ENCODE measurements at regions not wholly inside any gene's neighbourhood (a gene's known extent, or its start where the extent isn't known, plus 50 kb on each side); places are given as distances from the start of the nearest gene placed in this dataset.

DNA sequence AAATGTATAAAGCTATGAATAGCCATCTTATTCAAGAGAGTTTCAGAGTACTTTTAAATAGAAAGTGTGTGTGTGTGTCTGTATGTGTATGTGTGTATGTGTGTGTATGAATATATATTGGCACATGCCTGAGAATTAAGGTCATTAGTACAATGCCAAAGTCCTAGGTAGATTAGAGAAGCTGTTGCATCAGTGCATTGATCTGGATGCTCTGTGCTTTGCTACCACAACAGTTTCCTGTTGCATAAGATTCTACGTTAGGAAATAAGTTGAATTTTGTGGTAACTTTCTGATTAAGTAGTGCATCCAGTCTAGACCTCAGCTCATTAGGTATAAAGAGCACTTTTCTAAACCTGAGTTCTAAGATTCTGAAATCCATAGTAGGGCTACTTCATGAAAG is 1102.8 kb upstream of the KLHL29 start:
- no peak overlapping the region for H3K27ac ChIP-seq
- no peaks in the 10 kb centered on the region for H3K36me3 ChIP-seq (ENCODE audit: control insufficient read depth, insufficient read depth, low read length)
- H3K4me2 ChIP-seq (ENCODE audit: low read length) = no peak overlapping the region
- no peaks in the 10 kb centered on the region for H3K4me1 ChIP-seq
- no peak overlapping the region for H3K9ac ChIP-seq
- H3K27me3 ChIP-seq (ENCODE audit: control insufficient read depth, insufficient read depth, low read length) = no peaks in the 10 kb centered on the region
- TF ChIP-seq, protein P1, sequence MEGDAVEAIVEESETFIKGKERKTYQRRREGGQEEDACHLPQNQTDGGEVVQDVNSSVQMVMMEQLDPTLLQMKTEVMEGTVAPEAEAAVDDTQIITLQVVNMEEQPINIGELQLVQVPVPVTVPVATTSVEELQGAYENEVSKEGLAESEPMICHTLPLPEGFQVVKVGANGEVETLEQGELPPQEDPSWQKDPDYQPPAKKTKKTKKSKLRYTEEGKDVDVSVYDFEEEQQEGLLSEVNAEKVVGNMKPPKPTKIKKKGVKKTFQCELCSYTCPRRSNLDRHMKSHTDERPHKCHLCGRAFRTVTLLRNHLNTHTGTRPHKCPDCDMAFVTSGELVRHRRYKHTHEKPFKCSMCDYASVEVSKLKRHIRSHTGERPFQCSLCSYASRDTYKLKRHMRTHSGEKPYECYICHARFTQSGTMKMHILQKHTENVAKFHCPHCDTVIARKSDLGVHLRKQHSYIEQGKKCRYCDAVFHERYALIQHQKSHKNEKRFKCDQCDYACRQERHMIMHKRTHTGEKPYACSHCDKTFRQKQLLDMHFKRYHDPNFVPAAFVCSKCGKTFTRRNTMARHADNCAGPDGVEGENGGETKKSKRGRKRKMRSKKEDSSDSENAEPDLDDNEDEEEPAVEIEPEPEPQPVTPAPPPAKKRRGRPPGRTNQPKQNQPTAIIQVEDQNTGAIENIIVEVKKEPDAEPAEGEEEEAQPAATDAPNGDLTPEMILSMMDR (IDR thresholded peaks at IDR 0.05) = no peak
- H3K4me3 ChIP-seq (ENCODE audit: low read depth, low read length) = no peak overlapping the region
- no peaks in the 10 kb centered on the region for H3K79me2 ChIP-seq
- H3K9me3 ChIP-seq (ENCODE audit: control insufficient read depth, low read length) = no peaks in the 10 kb centered on the region
- H2AFZ ChIP-seq = no peak overlapping the region

DNA sequence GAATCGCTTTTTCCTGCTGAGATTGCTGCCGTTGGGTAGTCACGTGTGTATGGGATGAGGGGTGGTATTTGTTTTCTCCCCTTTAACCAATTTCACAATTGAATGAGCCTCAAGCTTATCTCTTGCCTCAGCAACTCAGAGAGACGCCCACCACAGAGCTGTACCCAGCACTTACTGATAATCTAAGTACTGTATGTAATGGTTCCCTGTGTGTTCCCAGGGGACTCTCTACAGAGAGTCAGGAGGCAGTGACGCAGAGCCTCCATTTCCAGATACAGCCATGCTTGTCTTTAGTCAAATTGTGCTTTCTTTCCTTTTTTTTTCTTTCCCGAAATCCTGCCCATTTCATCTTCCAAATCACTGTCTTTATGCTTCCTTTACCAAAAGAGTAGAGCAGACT is 1102.1 kb upstream of the KLHL29 start:
- Histone ChIP-seq H3K27me3 (ENCODE audit: control insufficient read depth, insufficient read depth, low read length) (no peaks in the 10 kb centered on the region), H3K4me3 (ENCODE audit: low read depth, low read length) (no peak overlapping the region), H2AFZ (no peak overlapping the region), H3K4me2 (ENCODE audit: low read length) (no peak overlapping the region), H3K79me2 (no peaks in the 10 kb centered on the region), H3K36me3 (ENCODE audit: control insufficient read depth, insufficient read depth, low read length) (no peaks in the 10 kb centered on the region), H3K9ac (no peak overlapping the region), H3K27ac (no peak overlapping the region), H3K4me1 (no peaks in the 10 kb centered on the region), H3K9me3 (ENCODE audit: control insufficient read depth, low read length) (no peaks in the 10 kb centered on the region)
- TF ChIP-seq, protein P1 (IDR thresholded peaks at IDR 0.05) = no peak

DNA sequence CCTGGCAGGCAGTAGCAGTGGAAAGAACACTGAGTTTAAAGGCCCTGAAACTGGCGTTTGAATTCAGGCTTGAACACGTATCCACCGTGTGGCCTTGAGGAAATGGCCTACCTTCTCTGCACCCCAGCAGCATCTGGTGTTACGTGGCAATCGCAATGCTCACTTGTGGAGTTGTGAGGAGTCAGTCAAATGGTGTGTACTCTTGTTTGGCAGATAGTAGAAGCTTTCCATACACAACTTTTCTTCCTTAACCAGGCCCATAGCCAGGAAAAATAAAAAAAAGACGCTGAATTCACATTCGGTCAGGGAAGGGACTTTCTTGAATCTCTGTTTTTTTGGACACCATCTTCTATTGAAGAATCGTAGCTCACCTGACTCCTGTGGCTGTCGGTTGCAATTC is 1101.5 kb upstream of the KLHL29 start:
- Histone ChIP-seq H3K9ac (no peak overlapping the region), H2AFZ (no peak overlapping the region), H3K27me3 (ENCODE audit: control insufficient read depth, insufficient read depth, low read length) (no peaks in the 10 kb centered on the region), H3K36me3 (ENCODE audit: control insufficient read depth, insufficient read depth, low read length) (no peaks in the 10 kb centered on the region), H3K79me2 (no peaks in the 10 kb centered on the region), H3K4me1 (no peaks in the 10 kb centered on the region), H3K9me3 (ENCODE audit: control insufficient read depth, low read length) (no peaks in the 10 kb centered on the region), H3K4me3 (ENCODE audit: low read depth, low read length) (no peak overlapping the region), H3K27ac (no peak overlapping the region), H3K4me2 (ENCODE audit: low read length) (no peak overlapping the region)
- TF ChIP-seq, protein P1 (IDR thresholded peaks at IDR 0.05) = no peak

DNA sequence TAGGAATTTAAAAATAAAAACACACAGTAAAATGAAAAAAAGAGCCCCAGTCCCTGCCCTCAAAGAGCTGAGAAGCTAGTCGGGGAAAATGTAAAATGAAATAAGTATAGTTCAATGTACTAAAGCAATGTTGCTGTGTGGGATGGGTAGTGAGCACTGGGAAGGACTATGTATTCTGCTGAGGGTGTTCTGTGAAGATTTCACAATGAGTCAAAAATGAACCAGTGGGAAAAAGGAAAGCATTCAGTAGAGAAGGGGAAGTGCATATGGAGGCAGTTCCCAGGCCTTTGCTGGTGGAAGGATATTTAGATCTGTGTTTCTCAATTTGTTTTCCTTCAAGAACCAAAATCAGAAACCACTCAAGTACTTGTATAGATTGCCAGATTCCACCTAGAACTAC is 1094.7 kb upstream of the KLHL29 start:
- TF ChIP-seq, protein P1 (IDR thresholded peaks at IDR 0.05) = no peak
- H3K36me3 ChIP-seq (ENCODE audit: control insufficient read depth, insufficient read depth, low read length) = no peaks in the 10 kb centered on the region
- H3K4me3 ChIP-seq (ENCODE audit: low read depth, low read length) = no peak overlapping the region
- no peaks in the 10 kb centered on the region for H3K4me1 ChIP-seq
- H3K27ac ChIP-seq = no peak overlapping the region
- H3K9me3 ChIP-seq (ENCODE audit: control insufficient read depth, low read length) = no peaks in the 10 kb centered on the region
- no peak overlapping the region for H3K4me2 ChIP-seq (ENCODE audit: low read length)
- no peak overlapping the region for H3K9ac ChIP-seq
- no peaks in the 10 kb centered on the region for H3K79me2 ChIP-seq
- no peaks in the 10 kb centered on the region for H3K27me3 ChIP-seq (ENCODE audit: control insufficient read depth, insufficient read depth, low read length)
- H2AFZ ChIP-seq = no peak overlapping the region

DNA sequence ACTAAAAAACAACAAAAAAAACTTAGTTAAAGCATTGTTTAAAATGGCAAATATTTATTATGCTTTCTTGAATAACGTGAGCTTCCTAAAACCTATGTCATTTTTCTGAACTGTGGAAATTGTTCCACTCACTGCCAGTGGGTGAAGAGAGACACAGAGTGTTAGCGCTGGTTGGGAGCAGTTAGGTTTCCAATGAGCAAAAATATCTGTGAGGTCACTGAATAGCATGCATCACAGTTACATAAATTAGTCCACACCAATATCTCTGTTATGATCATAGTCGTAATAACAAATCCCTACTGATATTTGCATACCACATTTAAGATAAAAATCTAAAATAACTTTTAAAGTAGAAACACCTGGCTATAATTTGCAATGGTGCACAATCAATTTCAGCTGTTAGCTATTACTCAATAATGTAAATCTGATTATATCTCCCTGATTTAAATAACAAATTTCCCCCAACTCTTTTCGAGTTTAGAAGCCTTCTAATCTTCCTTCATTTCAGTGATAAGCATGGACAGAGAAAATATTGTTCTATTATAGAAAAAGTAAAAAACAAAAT is 1094.0 kb upstream of the KLHL29 start:
- Histone ChIP-seq H3K4me2 (ENCODE audit: low read length) (no peak overlapping the region), H3K4me1 (no peaks in the 10 kb centered on the region), H3K36me3 (ENCODE audit: control insufficient read depth, insufficient read depth, low read length) (no peaks in the 10 kb centered on the region), H3K79me2 (no peaks in the 10 kb centered on the region), H3K9me3 (ENCODE audit: control insufficient read depth, low read length) (no peaks in the 10 kb centered on the region), H3K9ac (no peak overlapping the region), H3K4me3 (ENCODE audit: low read depth, low read length) (no peak overlapping the region), H2AFZ (no peak overlapping the region), H3K27me3 (ENCODE audit: control insufficient read depth, insufficient read depth, low read length) (no peaks in the 10 kb centered on the region), H3K27ac (no peak overlapping the region)
- TF ChIP-seq, protein P1 (IDR thresholded peaks at IDR 0.05) = no peak

All from parathyroid adenoma (tissue), 2 donors.